A673 (cell line): ENCODE measurements at regions not wholly inside any gene's neighbourhood (a gene's known extent, or its start where the extent isn't known, plus 50 kb on each side); places are given as distances from the start of the nearest gene placed in this dataset.

Experiments used
- BruUV-seq: library from RNA; stranded (reverse); fragments of 400-500 nt; replicated peaks from 2 replicates; lab custom pipeline; 2021; lab: Mats Ljungman, UMichigan
- CTCF ChIA-PET: fragments of 300-600 bp; sonication (Branson Sonifier 250); formaldehyde crosslinking; loops from one replicate; lab custom pipeline; 2022; ENCODE audit warnings: antibody characterized with exemption; lab: Charles Lee
- POLR2A ChIA-PET: fragments of 300-600 bp; sonication (Branson Sonifier 250); formaldehyde crosslinking; loops from one replicate; lab custom pipeline; 2022; ENCODE audit warnings: antibody characterized with exemption; ENCODE audit not compliant: low non-redundant PET; lab: Charles Lee
- DNase-seq: peaks from one replicate; pipeline ENCODE4 v3.0.0-alpha.2; 2015; ENCODE audit warnings: low spot score
- H3K27ac ChIP-seq: fragments of 200-600 bp; sonication (generic); 2 replicates; pipeline ENCODE4 v1.5.1; 2016; ENCODE audit warnings: mixed run types, low read depth, mild to moderate bottlenecking, mixed read lengths, antibody characterized with exemption, low read length; ENCODE audit not compliant: poor library complexity, severe bottlenecking
- H3K27me3 ChIP-seq: fragments of 200-600 bp; sonication (generic); replicated peaks from 2 replicates; pipeline ENCODE4 v1.6.1; 2017; ENCODE audit warnings: mixed run types, low read depth, mild to moderate bottlenecking, mixed read lengths, antibody characterized with exemption, low read length; ENCODE audit not compliant: insufficient read depth, poor library complexity
- H3K36me3 ChIP-seq: fragments of 200-600 bp; sonication (generic); 2 replicates; pipeline ENCODE4 v1.6.1; 2016; ENCODE audit warnings: mixed run types, mild to moderate bottlenecking, mixed read lengths, antibody characterized with exemption, low read length; ENCODE audit not compliant: insufficient read depth, poor library complexity, severe bottlenecking
- H3K4me1 ChIP-seq: fragments of 200-600 bp; sonication (generic); 2 replicates; pipeline ENCODE4 v1.6.1; 2017; ENCODE audit warnings: mixed run types, mild to moderate bottlenecking, mixed read lengths, antibody characterized with exemption, low read length; ENCODE audit not compliant: insufficient read depth, poor library complexity, severe bottlenecking
- H3K4me3 ChIP-seq: fragments of 200-600 bp; sonication (generic); 2 replicates; pipeline ENCODE4 v1.5.1; 2016; ENCODE audit warnings: low read depth, mixed run types, mild to moderate bottlenecking, mixed read lengths, low read length; ENCODE audit not compliant: poor library complexity, severe bottlenecking
- H3K9me3 ChIP-seq: fragments of 200-600 bp; sonication (generic); 2 replicates; pipeline ENCODE4 v1.6.1; 2016; ENCODE audit warnings: mixed run types, low read depth, mild to moderate bottlenecking, mixed read lengths, antibody characterized with exemption, low read length; ENCODE audit not compliant: poor library complexity, severe bottlenecking
- CTCF ChIP-seq: fragments of 300-800, 200-600 bp; sonication (generic); conservative IDR thresholded peaks from 2 replicates; pipeline ENCODE4 v1.5.1; 2017; ENCODE audit warnings: low read depth, mild to moderate bottlenecking, antibody characterized with exemption, low read length, moderate library complexity, mixed read lengths
- EZH2 ChIP-seq: fragments of 200-600 bp; sonication (generic); IDR thresholded peaks from 2 replicates; pipeline ENCODE4 v1.6.1; 2017; ENCODE audit warnings: borderline replicate concordance, low read depth, mild to moderate bottlenecking, mixed read lengths, antibody characterized with exemption, low read length; ENCODE audit not compliant: poor library complexity, severe bottlenecking
- intact Hi-C: fragments of 100-400 bp; cut with micrococcal nuclease; formaldehyde crosslinking; loops from one replicate; pipeline ENCODE4 v1.10.0; 2022; ENCODE audit not compliant: unreplicated experiment

- no peak for TF ChIP-seq EZH2
- Histone ChIP-seq H3K9me3 (no peaks in the 10 kb centered on the region), H3K27me3 (no peaks in the 10 kb centered on the region), H3K4me3 (no peak overlapping the region), H3K27ac (no peak overlapping the region), H3K36me3 (no peaks in the 10 kb centered on the region), H3K4me1 (peaks cover 15% of the 10 kb centered on the region)
- DNase-seq: peak; percentile 59
- CTCF ChIA-PET: no interaction called here
- POLR2A ChIA-PET: no interaction called here
- intact Hi-C loops: no loop called here
- no TSS peak for BruUV-seq
These were observed 63.1 kb upstream of the ATG10 start for GRCh38 chr5:81908771-81909170.

- no peaks in the 10 kb centered on the region for H3K36me3 ChIP-seq
- POLR2A ChIA-PET: no interaction called here
- H3K4me1 ChIP-seq: peaks cover 15% of the 10 kb centered on the region
- no TSS peak for BruUV-seq
- CTCF ChIA-PET: no interaction called here
- no peak overlapping the region for H3K27ac ChIP-seq
- intact Hi-C loops: no loop called here
- no peaks in the 10 kb centered on the region for H3K9me3 ChIP-seq
- no peak overlapping the region for H3K4me3 ChIP-seq
- no peaks in the 10 kb centered on the region for H3K27me3 ChIP-seq
- TF ChIP-seq EZH2 (no peak), CTCF (no peak)
- DNase-seq: peak; percentile 4
These were observed 63.8 kb upstream of the ATG10 start for GRCh38 chr5:81908044-81908443.

GRCh38 chr5:81907012-81907635 is 64.7 kb upstream of the ATG10 start:
- ChIA-PET CTCF (no interaction called here), POLR2A (no interaction called here)
- Histone ChIP-seq H3K27ac (no peak overlapping the region), H3K4me3 (no peak overlapping the region), H3K9me3 (no peaks in the 10 kb centered on the region), H3K27me3 (no peaks in the 10 kb centered on the region), H3K36me3 (no peaks in the 10 kb centered on the region), H3K4me1 (peaks cover 15% of the 10 kb centered on the region)
- no TSS peak for BruUV-seq
- no peak for TF ChIP-seq EZH2
- DNase-seq: no peak
- intact Hi-C loops: no loop called here

GRCh38 chr5:81906086-81906485 is 65.7 kb upstream of the ATG10 start:
- no peaks in the 10 kb centered on the region for H3K27me3 ChIP-seq
- peaks cover 15% of the 10 kb centered on the region for H3K4me1 ChIP-seq
- no peak overlapping the region for H3K27ac ChIP-seq
- ChIA-PET POLR2A (no interaction called here), CTCF (no interaction called here)
- H3K36me3 ChIP-seq: no peaks in the 10 kb centered on the region
- no peak for TF ChIP-seq EZH2
- TF ChIP-seq CTCF: no peak
- no TSS peak for BruUV-seq
- H3K4me3 ChIP-seq: no peak overlapping the region
- intact Hi-C loops: no loop called here
- H3K9me3 ChIP-seq: no peaks in the 10 kb centered on the region
- DNase-seq: no peak
